ENCODE measurements at regions not wholly inside any gene's neighbourhood (a gene's known extent, or its start where the extent isn't known, plus 50 kb on each side); places are given as distances from the start of the nearest gene placed in this dataset.

GRCh38 chr20:54347166-54347833 lies 128.1 kb upstream of the DOK5 start (continued):
- TF ChIP-seq HDAC2 (IDR thresholded peaks at IDR 0.05; ENCODE audit: borderline replicate concordance in 1 of 2, low read depth in 2 of 2, low read length in 2 of 2), result no peak

Measured in H1 (cell line).